ENCODE measurements at regions not wholly inside any gene's neighbourhood (a gene's known extent, or its start where the extent isn't known, plus 50 kb on each side); places are given as distances from the start of the nearest gene placed in this dataset.
"Not testable (repeated sequence)": the region's sequence is repeated elsewhere in the genome, so short reads cannot be mapped to it uniquely, and the experiment has no call there.

GRCh38 chr21:7933923-7934322, 2587.5 kb upstream of the TPTE start:
- Histone ChIP-seq H3K4ac (ENCODE audit: low read length) (no peak overlapping the region), H3K4me1 (ENCODE audit: control insufficient read depth in 2 of 2, insufficient read depth in 1 of 2, low read depth in 1 of 2, low read length in 2 of 2) (no peaks in the 10 kb centered on the region), H3K18ac (ENCODE audit: low read length) (no peak overlapping the region), H2BK5ac (ENCODE audit: low read length) (no peak overlapping the region), H2BK12ac (ENCODE audit: low read length) (no peak overlapping the region), H3K9ac (ENCODE audit: low read depth, low read length, poor library complexity) (no peak overlapping the region), H3K27me3 (ENCODE audit: control insufficient read depth in 3 of 3, insufficient read depth in 3 of 3, low read depth in 1 of 3, low read length in 3 of 3) (no peaks in the 10 kb centered on the region), H3K36me3 (replicated peaks in 1 of 2; ENCODE audit: control insufficient read depth in 2 of 2, insufficient read depth in 2 of 2, low read length in 2 of 2) (no peaks in the 10 kb centered on the region), H3K4me3 (ENCODE audit: low read length in 2 of 2) (no peak overlapping the region), H4K91ac (ENCODE audit: low read depth, low read length, poor library complexity) (no peak overlapping the region), H3K4me2 (ENCODE audit: insufficient read depth, low read length, poor library complexity, severe bottlenecking) (no peak overlapping the region), H2BK15ac (ENCODE audit: low read length) (no peak overlapping the region), H3K9me3 (replicated peaks in 1 of 2; ENCODE audit: control insufficient read depth in 2 of 2, insufficient read depth in 1 of 2, low read depth in 1 of 2, low read length in 2 of 2) (peaks cover 10 to 17% of the 10 kb centered on the region in 2 donors), H2AK5ac (ENCODE audit: low read depth, low read length) (no peak overlapping the region), H3K23ac (ENCODE audit: low read depth, low read length, poor library complexity) (no peak overlapping the region), H2AFZ (ENCODE audit: low read length) (no peak overlapping the region), H4K8ac (ENCODE audit: low read depth, low read length) (no peak overlapping the region), H2BK120ac (ENCODE audit: low read depth, low read length) (no peak overlapping the region), H3K79me1 (ENCODE audit: low read depth, low read length) (no peaks in the 10 kb centered on the region), H3K14ac (ENCODE audit: low read length) (no peak overlapping the region), H3K27ac (replicated peaks; ENCODE audit: low read length) (no peak overlapping the region)
- 100% methylated on average over 3 to 4 of the region's 15 CpGs for WGBS, 2 donors (ENCODE audit: extremely low coverage in 2 of 2, insufficient read length in 2 of 2, insufficient replicate concordance in 1 of 2)
- DNase-seq (ENCODE audit: low spot score) = no peak

GRCh38 chr21:7937297-7937696, 2584.1 kb upstream of the TPTE start:
- H2BK15ac ChIP-seq (ENCODE audit: low read length); H3K36me3 ChIP-seq (replicated peaks in 1 of 2; ENCODE audit: control insufficient read depth in 2 of 2, insufficient read depth in 2 of 2, low read length in 2 of 2); H3K23ac ChIP-seq (ENCODE audit: low read depth, low read length, poor library complexity); H3K27ac ChIP-seq (replicated peaks; ENCODE audit: low read length); H2BK120ac ChIP-seq (ENCODE audit: low read depth, low read length); H3K14ac ChIP-seq (ENCODE audit: low read length); H2AFZ ChIP-seq (ENCODE audit: low read length); H3K27me3 ChIP-seq (ENCODE audit: control insufficient read depth in 3 of 3, insufficient read depth in 3 of 3, low read depth in 1 of 3, low read length in 3 of 3); H2BK12ac ChIP-seq (ENCODE audit: low read length); H3K4me3 ChIP-seq (ENCODE audit: low read length in 2 of 2); H3K9ac ChIP-seq (ENCODE audit: low read depth, low read length, poor library complexity); H3K4me1 ChIP-seq (ENCODE audit: control insufficient read depth in 2 of 2, insufficient read depth in 1 of 2, low read depth in 1 of 2, low read length in 2 of 2); H4K8ac ChIP-seq (ENCODE audit: low read depth, low read length); H3K4ac ChIP-seq (ENCODE audit: low read length); H3K79me1 ChIP-seq (ENCODE audit: low read depth, low read length); H2AK5ac ChIP-seq (ENCODE audit: low read depth, low read length); H3K18ac ChIP-seq (ENCODE audit: low read length); DNase-seq (ENCODE audit: low spot score); H2BK5ac ChIP-seq (ENCODE audit: low read length); H3K4me2 ChIP-seq (ENCODE audit: insufficient read depth, low read length, poor library complexity, severe bottlenecking); H4K91ac ChIP-seq (ENCODE audit: low read depth, low read length, poor library complexity): not testable (repeated sequence)
- H3K9me3 ChIP-seq (replicated peaks in 1 of 2; ENCODE audit: control insufficient read depth in 2 of 2, insufficient read depth in 1 of 2, low read depth in 1 of 2, low read length in 2 of 2) = peaks cover 15 to 20% of the 10 kb centered on the region in 2 donors
- 100% methylated on average over 11 of the region's 13 CpGs for WGBS, 2 donors (ENCODE audit: extremely low coverage in 2 of 2, insufficient read length in 2 of 2, insufficient replicate concordance in 1 of 2)

DNA sequence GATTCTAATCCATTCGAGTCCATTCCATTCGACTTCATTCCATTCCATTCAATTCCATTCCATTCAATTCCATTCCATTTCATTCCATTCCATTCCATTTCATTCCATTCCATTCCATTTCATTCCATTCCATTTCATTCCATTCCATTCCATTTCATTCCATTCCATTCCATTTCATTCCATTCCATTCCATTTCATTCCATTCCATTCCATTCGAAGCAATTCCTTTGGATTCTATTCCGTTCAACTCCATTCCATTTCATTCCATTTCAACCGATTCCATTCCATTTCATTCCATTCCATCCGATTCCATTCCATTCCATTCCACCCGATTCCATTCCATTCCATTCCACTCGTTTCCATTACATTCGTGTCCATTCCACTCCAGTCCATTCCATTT, 2583.2 kb upstream of the TPTE start:
- WGBS, 2 donors (ENCODE audit: extremely low coverage in 2 of 2, insufficient read length in 2 of 2, insufficient replicate concordance in 1 of 2) = 100% methylated on average over 9 of the region's 9 CpGs
- H2BK15ac ChIP-seq (ENCODE audit: low read length) = not testable (repeated sequence)

DNA sequence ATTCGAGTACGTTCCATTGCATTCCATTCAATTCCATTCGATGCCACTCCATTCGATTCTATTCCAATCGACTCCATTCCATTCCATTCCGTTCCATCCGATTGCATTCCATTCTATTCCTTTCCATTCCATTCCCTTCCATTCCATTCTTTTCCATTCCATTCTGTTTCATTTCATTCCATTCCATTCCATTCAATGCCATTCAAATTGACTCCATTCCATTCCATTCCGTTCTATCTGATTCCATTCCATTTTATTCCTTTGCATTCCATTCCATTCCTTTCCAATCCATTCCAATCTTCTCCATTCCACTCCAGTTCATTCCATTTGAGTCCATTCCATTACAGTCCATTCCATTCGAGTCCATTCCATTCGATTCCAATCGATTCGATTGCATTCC, 2580.0 kb upstream of the TPTE start:
- peaks cover 25% of the 10 kb centered on the region in 2 donors for H3K9me3 ChIP-seq (replicated peaks in 1 of 2; ENCODE audit: control insufficient read depth in 2 of 2, insufficient read depth in 1 of 2, low read depth in 1 of 2, low read length in 2 of 2)
- H3K9ac ChIP-seq (ENCODE audit: low read depth, low read length, poor library complexity); H2BK120ac ChIP-seq (ENCODE audit: low read depth, low read length); H3K36me3 ChIP-seq (replicated peaks in 1 of 2; ENCODE audit: control insufficient read depth in 2 of 2, insufficient read depth in 2 of 2, low read length in 2 of 2); H2BK12ac ChIP-seq (ENCODE audit: low read length); H2BK5ac ChIP-seq (ENCODE audit: low read length); H3K4me3 ChIP-seq (ENCODE audit: low read length in 2 of 2); H4K8ac ChIP-seq (ENCODE audit: low read depth, low read length); H3K27ac ChIP-seq (replicated peaks; ENCODE audit: low read length); H3K79me1 ChIP-seq (ENCODE audit: low read depth, low read length); H3K4me2 ChIP-seq (ENCODE audit: insufficient read depth, low read length, poor library complexity, severe bottlenecking); H2BK15ac ChIP-seq (ENCODE audit: low read length); H2AFZ ChIP-seq (ENCODE audit: low read length); H2AK5ac ChIP-seq (ENCODE audit: low read depth, low read length); H3K4me1 ChIP-seq (ENCODE audit: control insufficient read depth in 2 of 2, insufficient read depth in 1 of 2, low read depth in 1 of 2, low read length in 2 of 2); H3K14ac ChIP-seq (ENCODE audit: low read length); H3K4ac ChIP-seq (ENCODE audit: low read length); H3K27me3 ChIP-seq (ENCODE audit: control insufficient read depth in 3 of 3, insufficient read depth in 3 of 3, low read depth in 1 of 3, low read length in 3 of 3); H3K18ac ChIP-seq (ENCODE audit: low read length); H3K23ac ChIP-seq (ENCODE audit: low read depth, low read length, poor library complexity); DNase-seq (ENCODE audit: low spot score); H4K91ac ChIP-seq (ENCODE audit: low read depth, low read length, poor library complexity): not testable (repeated sequence)
- WGBS, 2 donors (ENCODE audit: extremely low coverage in 2 of 2, insufficient read length in 2 of 2, insufficient replicate concordance in 1 of 2) = 100% methylated on average over 7 to 8 of the region's 12 CpGs

More for the DNA sequence above, 2583.2 kb upstream of the TPTE start:
- H3K27me3 ChIP-seq (ENCODE audit: control insufficient read depth in 3 of 3, insufficient read depth in 3 of 3, low read depth in 1 of 3, low read length in 3 of 3); H3K4me2 ChIP-seq (ENCODE audit: insufficient read depth, low read length, poor library complexity, severe bottlenecking); H3K23ac ChIP-seq (ENCODE audit: low read depth, low read length, poor library complexity); H3K27ac ChIP-seq (replicated peaks; ENCODE audit: low read length); H2AFZ ChIP-seq (ENCODE audit: low read length); H3K18ac ChIP-seq (ENCODE audit: low read length); H3K4me3 ChIP-seq (ENCODE audit: low read length in 2 of 2); H3K4me1 ChIP-seq (ENCODE audit: control insufficient read depth in 2 of 2, insufficient read depth in 1 of 2, low read depth in 1 of 2, low read length in 2 of 2); H2BK120ac ChIP-seq (ENCODE audit: low read depth, low read length); H2BK5ac ChIP-seq (ENCODE audit: low read length); H3K4ac ChIP-seq (ENCODE audit: low read length); H3K14ac ChIP-seq (ENCODE audit: low read length); DNase-seq (ENCODE audit: low spot score); H3K9ac ChIP-seq (ENCODE audit: low read depth, low read length, poor library complexity); H2AK5ac ChIP-seq (ENCODE audit: low read depth, low read length); H2BK12ac ChIP-seq (ENCODE audit: low read length); H4K8ac ChIP-seq (ENCODE audit: low read depth, low read length); H4K91ac ChIP-seq (ENCODE audit: low read depth, low read length, poor library complexity); H3K79me1 ChIP-seq (ENCODE audit: low read depth, low read length); H3K36me3 ChIP-seq (replicated peaks in 1 of 2; ENCODE audit: control insufficient read depth in 2 of 2, insufficient read depth in 2 of 2, low read length in 2 of 2): not testable (repeated sequence)
- peaks cover 22% of the 10 kb centered on the region in 2 donors for H3K9me3 ChIP-seq (replicated peaks in 1 of 2; ENCODE audit: control insufficient read depth in 2 of 2, insufficient read depth in 1 of 2, low read depth in 1 of 2, low read length in 2 of 2)
